Thyroid gland (tissue), 4 donors: ENCODE measurements at regions not wholly inside any gene's neighbourhood (a gene's known extent, or its start where the extent isn't known, plus 50 kb on each side); places are given as distances from the start of the nearest gene placed in this dataset.

Experiments used
- POLR2A ChIP-seq, 2 donors: fragments of 450-650 bp; IDR thresholded peaks; one replicate each; pipeline ENCODE4 v1.6.1; 2017; ENCODE audit warnings: antibody characterized with exemption in 2 of 2, mild to moderate bottlenecking in 2 of 2, moderate library complexity in 1 of 2
- TF ChIP-seq, protein P1 (sequence below), 6 experiments: fragments of 200-600 bp in 3 of 6; fragments of 450-650 bp in 3 of 6; sonication (generic) in 3 of 6; IDR thresholded peaks; one replicate each; pipeline ENCODE4 v1.5.1; 2016 to 2019; ENCODE audit warnings: antibody characterized with exemption in 6 of 6, mild to moderate bottlenecking in 2 of 6, inconsistent platforms in 1 of 6, moderate library complexity in 1 of 6

- TF ChIP-seq, protein P1, sequence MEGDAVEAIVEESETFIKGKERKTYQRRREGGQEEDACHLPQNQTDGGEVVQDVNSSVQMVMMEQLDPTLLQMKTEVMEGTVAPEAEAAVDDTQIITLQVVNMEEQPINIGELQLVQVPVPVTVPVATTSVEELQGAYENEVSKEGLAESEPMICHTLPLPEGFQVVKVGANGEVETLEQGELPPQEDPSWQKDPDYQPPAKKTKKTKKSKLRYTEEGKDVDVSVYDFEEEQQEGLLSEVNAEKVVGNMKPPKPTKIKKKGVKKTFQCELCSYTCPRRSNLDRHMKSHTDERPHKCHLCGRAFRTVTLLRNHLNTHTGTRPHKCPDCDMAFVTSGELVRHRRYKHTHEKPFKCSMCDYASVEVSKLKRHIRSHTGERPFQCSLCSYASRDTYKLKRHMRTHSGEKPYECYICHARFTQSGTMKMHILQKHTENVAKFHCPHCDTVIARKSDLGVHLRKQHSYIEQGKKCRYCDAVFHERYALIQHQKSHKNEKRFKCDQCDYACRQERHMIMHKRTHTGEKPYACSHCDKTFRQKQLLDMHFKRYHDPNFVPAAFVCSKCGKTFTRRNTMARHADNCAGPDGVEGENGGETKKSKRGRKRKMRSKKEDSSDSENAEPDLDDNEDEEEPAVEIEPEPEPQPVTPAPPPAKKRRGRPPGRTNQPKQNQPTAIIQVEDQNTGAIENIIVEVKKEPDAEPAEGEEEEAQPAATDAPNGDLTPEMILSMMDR (IDR thresholded peaks at IDR 0.05), result no peak
- TF ChIP-seq POLR2A (IDR thresholded peaks at IDR 0.05), result no peak
These were observed 1250.8 kb upstream of the CDH18 start for GRCh38 chr5:21238786-21239185.
